CD4-positive, alpha-beta T cell treated with Interleukin-15 for 1 hour (primary cell): ENCODE measurements at regions not wholly inside any gene's neighbourhood (a gene's known extent, or its start where the extent isn't known, plus 50 kb on each side); places are given as distances from the start of the nearest gene placed in this dataset.
"Not testable (repeated sequence)": the region's sequence is repeated elsewhere in the genome, so short reads cannot be mapped to it uniquely, and the experiment has no call there.

ENCODE experiments used
- DNase-seq: peaks from one replicate; pipeline ENCODE4 v3.0.0-alpha.2; 2020

GRCh38 chr9:64920147-64920546, 364.9 kb downstream of the FOXD4L5 start:
- not testable (repeated sequence) for DNase-seq

DNA sequence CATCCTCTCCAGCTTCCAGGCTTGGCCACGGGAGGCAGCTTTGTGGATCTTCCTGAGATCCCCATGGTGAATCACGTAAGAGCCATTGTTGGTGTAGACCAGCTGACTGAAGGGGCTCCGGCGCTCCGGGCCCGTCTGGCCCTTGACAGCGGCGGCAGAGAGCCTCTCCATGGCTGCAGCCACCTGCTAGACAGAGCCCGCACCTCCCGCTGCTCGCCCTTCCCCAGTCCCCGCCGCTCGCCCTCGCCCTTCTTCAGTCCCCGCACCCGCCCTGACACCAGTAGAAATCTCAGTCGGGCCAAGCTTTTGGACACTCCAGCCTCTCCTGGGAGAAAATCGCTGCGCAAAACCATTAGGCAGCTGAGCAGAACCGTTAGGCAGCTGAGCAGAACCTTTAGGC, 396.4 kb downstream of the FOXD4L5 start:
- DNase-seq, result not testable (repeated sequence)

DNA sequence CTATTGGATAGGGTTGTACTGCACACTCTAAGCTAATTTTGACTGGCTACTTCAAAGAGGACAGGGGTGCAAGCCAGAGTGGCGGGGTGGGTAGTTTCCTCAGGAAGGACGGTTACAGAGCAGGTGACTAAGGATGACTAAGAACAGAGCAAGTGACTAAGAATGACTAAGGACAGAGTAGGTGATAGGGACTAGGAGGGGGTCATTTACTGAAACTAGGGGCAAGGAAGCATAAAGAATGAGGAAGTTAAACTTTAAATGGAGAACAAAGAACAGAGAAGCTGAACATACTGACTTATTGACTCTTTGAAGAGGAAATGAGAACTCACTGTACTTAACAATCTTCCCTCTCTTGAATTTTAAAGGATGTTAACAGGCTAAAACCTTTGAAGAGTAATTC, 414.4 kb downstream of the FOXD4L5 start:
- DNase-seq, result peak; percentile 59
